22Rv1 (cell line): ENCODE measurements at regions not wholly inside any gene's neighbourhood (a gene's known extent, or its start where the extent isn't known, plus 50 kb on each side); places are given as distances from the start of the nearest gene placed in this dataset.

Source experiments
- H3K27ac ChIP-seq: fragments of 450-650 bp; 2 replicates; pipeline ENCODE4 v1.5.1; 2017
- ZFX ChIP-seq: fragments of 450-650 bp; IDR thresholded peaks from 2 replicates; pipeline ENCODE4 v1.6.1; 2017; ENCODE audit warnings: antibody characterized with exemption, borderline replicate concordance
- TF ChIP-seq, protein P1 (sequence below): fragments of 450-650 bp; IDR thresholded peaks from 2 replicates; pipeline ENCODE4 v1.5.1; 2017; ENCODE audit warnings: mild to moderate bottlenecking

DNA sequence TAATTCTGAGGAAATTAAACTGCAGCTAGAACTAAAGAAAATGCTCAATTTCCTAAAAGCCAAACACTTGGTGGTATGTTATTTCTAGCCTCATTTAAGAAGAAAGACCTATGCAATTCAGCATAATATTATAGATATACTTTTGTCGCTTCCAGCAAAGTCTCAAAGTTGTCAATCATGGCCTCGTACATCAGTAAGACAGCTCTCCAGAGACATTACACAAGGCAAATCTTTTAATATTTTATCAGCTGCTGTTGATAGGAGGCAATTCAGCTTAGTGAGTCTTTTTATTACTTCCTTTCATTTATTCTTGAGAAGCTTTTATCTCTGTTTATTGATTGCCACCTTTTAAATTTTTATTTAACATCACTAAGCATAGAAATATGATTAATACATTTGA is 294.3 kb downstream of the FSIP2 start:
- TF ChIP-seq, protein P1, sequence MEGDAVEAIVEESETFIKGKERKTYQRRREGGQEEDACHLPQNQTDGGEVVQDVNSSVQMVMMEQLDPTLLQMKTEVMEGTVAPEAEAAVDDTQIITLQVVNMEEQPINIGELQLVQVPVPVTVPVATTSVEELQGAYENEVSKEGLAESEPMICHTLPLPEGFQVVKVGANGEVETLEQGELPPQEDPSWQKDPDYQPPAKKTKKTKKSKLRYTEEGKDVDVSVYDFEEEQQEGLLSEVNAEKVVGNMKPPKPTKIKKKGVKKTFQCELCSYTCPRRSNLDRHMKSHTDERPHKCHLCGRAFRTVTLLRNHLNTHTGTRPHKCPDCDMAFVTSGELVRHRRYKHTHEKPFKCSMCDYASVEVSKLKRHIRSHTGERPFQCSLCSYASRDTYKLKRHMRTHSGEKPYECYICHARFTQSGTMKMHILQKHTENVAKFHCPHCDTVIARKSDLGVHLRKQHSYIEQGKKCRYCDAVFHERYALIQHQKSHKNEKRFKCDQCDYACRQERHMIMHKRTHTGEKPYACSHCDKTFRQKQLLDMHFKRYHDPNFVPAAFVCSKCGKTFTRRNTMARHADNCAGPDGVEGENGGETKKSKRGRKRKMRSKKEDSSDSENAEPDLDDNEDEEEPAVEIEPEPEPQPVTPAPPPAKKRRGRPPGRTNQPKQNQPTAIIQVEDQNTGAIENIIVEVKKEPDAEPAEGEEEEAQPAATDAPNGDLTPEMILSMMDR, result no peak
- TF ChIP-seq ZFX, result no peak
- no peak overlapping the region for H3K27ac ChIP-seq

DNA sequence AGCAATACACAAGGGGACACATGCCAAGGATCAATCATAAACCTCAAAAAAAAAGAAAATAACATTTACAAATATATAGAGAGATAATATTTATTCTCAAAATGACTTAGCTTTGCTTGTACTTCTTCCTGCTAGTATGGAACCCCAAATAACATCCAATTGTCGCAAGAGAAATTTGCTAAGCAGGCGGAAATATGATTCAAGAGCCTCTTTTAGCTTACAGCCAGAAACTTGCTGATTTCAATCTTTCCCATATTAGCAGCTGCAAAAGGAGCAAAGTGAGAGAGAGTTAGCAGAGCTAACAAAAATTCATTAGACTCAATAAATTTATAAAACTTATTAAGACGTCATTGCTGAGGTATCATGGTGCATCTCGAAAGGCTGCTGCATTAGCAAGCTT is 294.9 kb downstream of the FSIP2 start:
- no peak overlapping the region for H3K27ac ChIP-seq
- no peak for TF ChIP-seq ZFX
- TF ChIP-seq, protein P1, result no peak

DNA sequence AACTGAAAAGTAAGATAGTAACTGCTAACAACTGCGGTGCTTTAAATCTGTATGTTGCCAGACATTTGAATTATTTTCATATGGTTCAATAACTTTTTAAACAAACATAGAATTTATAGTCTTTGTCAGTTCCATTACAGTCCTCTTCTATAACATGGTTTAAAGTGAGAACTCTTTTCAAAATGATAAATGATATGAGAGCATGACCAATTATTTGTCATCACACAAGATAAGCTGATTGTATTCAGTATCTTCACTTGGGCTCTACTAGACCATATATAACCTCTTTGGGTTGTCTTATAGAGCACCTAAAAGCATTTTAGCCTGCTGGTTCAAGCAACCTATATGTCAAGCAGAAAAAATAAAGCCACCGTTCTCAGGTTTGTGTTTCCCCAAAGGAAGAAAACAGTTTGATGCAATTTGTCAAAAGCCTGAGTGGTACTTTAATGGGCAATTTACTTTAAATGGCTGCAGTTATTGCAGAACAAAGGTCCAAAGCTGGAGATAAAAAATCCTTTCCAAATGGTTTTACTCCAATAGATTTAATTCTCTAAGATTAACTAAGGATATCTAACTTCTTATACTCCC is 298.4 kb downstream of the FSIP2 start:
- TF ChIP-seq ZFX, result no peak
- TF ChIP-seq, protein P1, result no peak

DNA sequence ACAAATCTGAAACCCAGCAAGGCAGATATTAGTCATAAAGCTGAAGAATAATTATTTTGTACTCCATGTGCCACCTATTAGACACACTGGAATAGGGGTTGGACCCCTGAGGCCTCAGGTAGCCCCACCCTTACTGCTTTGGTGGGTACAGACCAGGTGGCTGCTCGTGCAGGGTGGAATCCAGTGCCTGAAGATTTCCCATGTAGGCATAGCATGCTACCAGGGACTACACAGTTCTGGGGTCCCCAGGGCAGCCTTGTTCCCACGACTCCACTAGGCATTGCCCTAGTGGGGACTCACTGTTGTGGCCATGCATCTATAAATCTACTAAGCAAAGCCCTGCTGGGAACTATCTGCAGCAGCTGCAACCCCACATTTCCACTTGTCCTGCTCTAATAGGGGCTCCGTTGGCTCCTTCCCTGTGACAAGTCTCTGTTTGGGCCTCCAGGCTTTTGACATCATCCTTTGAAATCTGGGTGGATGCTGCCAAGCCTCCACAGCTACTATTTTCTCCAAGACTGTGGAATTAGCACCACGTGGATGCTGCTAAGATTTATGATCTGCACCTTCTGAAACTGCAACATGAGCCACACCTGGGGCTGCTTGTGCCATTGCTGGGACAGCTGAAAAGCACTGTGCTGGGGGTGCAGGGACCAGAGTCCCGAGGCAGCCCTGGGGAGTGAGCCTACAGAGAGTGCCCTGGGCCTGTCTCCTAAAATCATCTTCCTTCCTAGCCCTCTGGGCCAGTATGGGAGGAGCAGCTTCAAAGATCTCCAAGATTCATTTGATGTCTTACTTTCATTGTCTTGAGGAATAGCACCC is 303.8 kb downstream of the FSIP2 start:
- TF ChIP-seq ZFX, result no peak
- TF ChIP-seq, protein P1, result no peak
- no peak overlapping the region for H3K27ac ChIP-seq

More for the DNA sequence above, 298.4 kb downstream of the FSIP2 start:
- no peak overlapping the region for H3K27ac ChIP-seq

DNA sequence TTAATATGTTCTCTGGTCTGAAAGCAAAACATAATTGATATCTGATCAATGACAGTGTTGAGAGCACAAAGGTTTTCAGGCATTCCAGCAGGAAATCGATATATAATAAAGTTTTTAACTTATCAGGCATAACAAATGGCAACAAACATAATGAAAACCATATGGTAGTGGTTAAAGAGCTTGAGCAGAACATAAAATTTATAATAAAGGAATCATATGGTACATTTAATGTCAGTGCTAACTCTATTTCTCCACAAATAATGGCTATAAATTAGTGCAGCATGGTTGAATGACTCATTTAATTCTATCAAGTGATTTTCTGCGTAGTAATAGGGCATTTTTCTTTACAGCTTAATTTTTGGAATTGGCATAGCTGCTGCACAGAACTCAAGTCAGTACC is 306.2 kb downstream of the FSIP2 start:
- TF ChIP-seq, protein P1, result no peak
- no peak for TF ChIP-seq ZFX
- no peak overlapping the region for H3K27ac ChIP-seq

DNA sequence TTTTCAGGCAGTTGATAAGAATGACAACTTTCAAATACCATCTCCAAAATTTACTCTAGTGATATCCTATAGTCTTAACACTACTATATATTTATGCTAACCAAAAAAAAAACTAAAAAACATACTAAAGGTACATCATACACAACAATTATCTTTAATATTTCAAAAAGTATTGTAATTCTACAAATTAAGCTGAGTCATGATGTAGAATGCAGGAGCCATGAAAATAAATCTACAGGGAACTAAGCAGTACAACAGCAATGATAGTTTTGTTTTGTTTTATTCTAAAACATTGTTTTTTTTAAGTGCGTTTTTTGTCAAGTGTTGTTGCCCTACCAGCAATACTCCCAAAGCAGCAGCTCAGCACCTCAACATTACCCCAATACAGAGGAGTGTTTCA is 314.3 kb downstream of the FSIP2 start:
- TF ChIP-seq, protein P1, result no peak
- no peak for TF ChIP-seq ZFX
- H3K27ac ChIP-seq, result no peak overlapping the region

DNA sequence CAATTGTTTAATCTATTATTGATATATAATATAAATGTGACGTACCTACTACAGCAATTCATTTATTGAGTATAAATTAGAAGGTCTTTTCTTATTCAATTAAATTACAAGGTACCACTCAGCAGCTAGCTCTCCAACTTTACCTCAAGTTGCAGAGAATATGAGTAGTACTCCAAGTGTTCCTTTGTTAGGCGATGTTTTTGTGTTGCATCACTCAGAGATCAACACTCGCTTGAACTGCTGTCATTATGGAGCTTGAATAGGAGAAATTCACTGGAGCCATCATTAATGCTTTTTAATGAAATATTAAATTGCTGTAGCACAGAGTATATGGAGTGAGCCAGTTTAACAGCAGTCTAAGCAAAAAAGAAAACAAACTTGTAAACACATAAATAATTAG is 320.0 kb downstream of the FSIP2 start:
- no peak for TF ChIP-seq ZFX
- TF ChIP-seq, protein P1, result no peak
- H3K27ac ChIP-seq, result 0 out of 2 replicates have a peak overlapping the region, but pooled peaks have one; percentile 33
